Keratinocyte (primary cell): ENCODE measurements at regions not wholly inside any gene's neighbourhood (a gene's known extent, or its start where the extent isn't known, plus 50 kb on each side); places are given as distances from the start of the nearest gene placed in this dataset.

Experiments
- DNase-seq: peaks from one replicate; pipeline ENCODE4 v3.0.0-alpha.2; 2011; ENCODE audit warnings: low read depth, missing footprints, low spot score
- FAIRE-seq: peaks from 2 replicates; lab custom pipeline; 2011; peaks lifted over from hg19 to GRCh38; lab: Jason Lieb, UNC
- H2AFZ ChIP-seq: 2 replicates; pipeline ENCODE4 v1.6.0; 2012; ENCODE audit warnings: low read length, control low read depth, inconsistent platforms; ENCODE audit not compliant: control insufficient read depth
- H3K27ac ChIP-seq: 2 replicates; pipeline ENCODE4 v1.5.1; 2011; ENCODE audit warnings: low read length; ENCODE audit not compliant: control insufficient read depth, insufficient read depth
- H3K27me3 ChIP-seq: 3 replicates; pipeline ENCODE4 v1.6.0; 2011; ENCODE audit warnings: low read length; ENCODE audit not compliant: control insufficient read depth, insufficient read depth; ENCODE audit errors: extremely low read depth
- H3K36me3 ChIP-seq, 2 experiments: 2 replicates in 1 of 2; 3 replicates in 1 of 2; pipeline ENCODE4 v1.5.1; 2011; ENCODE audit warnings: low read length in 2 of 2, mild to moderate bottlenecking in 1 of 2; ENCODE audit not compliant: control insufficient read depth in 2 of 2, insufficient read depth in 2 of 2; ENCODE audit errors: extremely low read depth in 1 of 2
- H3K4me1 ChIP-seq: 3 replicates; pipeline ENCODE4 v1.5.1; 2011; ENCODE audit warnings: low read length; ENCODE audit not compliant: control insufficient read depth, insufficient read depth; ENCODE audit errors: extremely low read depth
- H3K4me2 ChIP-seq: 3 replicates; pipeline ENCODE4 v1.6.0; 2011; ENCODE audit warnings: low read depth, low read length; ENCODE audit not compliant: control insufficient read depth, insufficient read depth; ENCODE audit errors: extremely low read depth
- H3K4me3 ChIP-seq, 3 experiments: fragments of 200-600 bp in 1 of 3; sonication (generic) in 1 of 3; 2 replicates in 2 of 3; 3 replicates in 1 of 3; pipeline ENCODE4 v1.5.1; 2011 to 2016; ENCODE audit warnings: low read length in 3 of 3, mild to moderate bottlenecking in 3 of 3, control low read depth in 2 of 3, inconsistent platforms in 1 of 3, low read depth in 1 of 3, mixed read lengths in 1 of 3, mixed run types in 1 of 3, moderate library complexity in 1 of 3; ENCODE audit not compliant: control insufficient read depth in 2 of 3, insufficient read depth in 2 of 3; ENCODE audit errors: extremely low read depth in 1 of 3
- H3K79me2 ChIP-seq: 2 replicates; pipeline ENCODE4 v1.6.0; 2012; ENCODE audit warnings: low read length; ENCODE audit not compliant: control insufficient read depth, insufficient read depth
- H3K9ac ChIP-seq: 3 replicates; pipeline ENCODE4 v1.6.0; 2011; ENCODE audit warnings: low read length; ENCODE audit not compliant: control insufficient read depth, insufficient read depth; ENCODE audit errors: extremely low read depth
- H3K9me1 ChIP-seq: 3 replicates; pipeline ENCODE4 v1.6.0; 2011; ENCODE audit warnings: low read length; ENCODE audit not compliant: control insufficient read depth, insufficient read depth; ENCODE audit errors: extremely low read depth
- H3K9me3 ChIP-seq: 2 replicates; pipeline ENCODE4 v1.5.1; 2012; ENCODE audit warnings: low read depth, low read length; ENCODE audit not compliant: control insufficient read depth
- H4K20me1 ChIP-seq: 3 replicates; pipeline ENCODE4 v1.6.0; 2011; ENCODE audit warnings: low read length; ENCODE audit not compliant: control insufficient read depth, insufficient read depth; ENCODE audit errors: extremely low read depth
- EZH2 ChIP-seq: IDR thresholded peaks from one replicate; pipeline ENCODE4 v1.6.1; 2012; ENCODE audit warnings: inconsistent platforms, mild to moderate bottlenecking, low read length, moderate library complexity
- dilution Hi-C: fragments of 300-500 bp; cut with MboI; formaldehyde crosslinking; loops from one replicate; pipeline ENCODE4 v1.7.0; 2020; ENCODE audit warnings: low sequenced_read_pairs; ENCODE audit not compliant: extremely low pct_ligation_motif_present
- TF ChIP-seq, protein P1 (sequence below), 3 experiments: IDR thresholded peaks in 1 of 3; conservative IDR thresholded peaks in 1 of 3; optimal IDR thresholded peaks in 1 of 3; 2 replicates in 2 of 3; 3 replicates in 1 of 3; pipeline versions ENCODE3 to v1.5.1; 2011; ENCODE audit warnings: low read length in 3 of 3, mild to moderate bottlenecking in 3 of 3, moderate library complexity in 2 of 3, control low read depth in 1 of 3, inconsistent platforms in 1 of 3; ENCODE audit not compliant: insufficient read depth in 2 of 3; ENCODE audit errors: extremely low read depth in 1 of 3

DNA sequence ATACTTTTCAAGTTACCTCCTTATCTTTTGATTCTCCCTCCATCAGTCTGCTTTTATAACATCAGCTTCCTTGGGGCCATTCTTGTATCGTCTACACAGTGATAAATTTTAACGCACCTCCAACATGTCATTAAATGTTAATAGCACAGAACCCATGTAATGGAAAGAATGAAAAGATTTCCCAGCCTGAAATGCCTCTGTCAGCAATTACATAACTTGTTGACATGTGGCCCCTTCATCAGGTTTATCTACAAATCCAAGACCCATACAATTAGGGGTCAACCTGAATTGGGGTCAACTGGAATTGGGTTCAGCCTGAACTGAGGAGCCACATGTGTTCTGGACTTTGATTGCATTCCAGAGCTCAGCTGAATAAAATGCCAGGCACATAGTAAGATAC lies 148.2 kb upstream of the KLF7 start:
- TF ChIP-seq EZH2 = no peak
- TF ChIP-seq, protein P1, sequence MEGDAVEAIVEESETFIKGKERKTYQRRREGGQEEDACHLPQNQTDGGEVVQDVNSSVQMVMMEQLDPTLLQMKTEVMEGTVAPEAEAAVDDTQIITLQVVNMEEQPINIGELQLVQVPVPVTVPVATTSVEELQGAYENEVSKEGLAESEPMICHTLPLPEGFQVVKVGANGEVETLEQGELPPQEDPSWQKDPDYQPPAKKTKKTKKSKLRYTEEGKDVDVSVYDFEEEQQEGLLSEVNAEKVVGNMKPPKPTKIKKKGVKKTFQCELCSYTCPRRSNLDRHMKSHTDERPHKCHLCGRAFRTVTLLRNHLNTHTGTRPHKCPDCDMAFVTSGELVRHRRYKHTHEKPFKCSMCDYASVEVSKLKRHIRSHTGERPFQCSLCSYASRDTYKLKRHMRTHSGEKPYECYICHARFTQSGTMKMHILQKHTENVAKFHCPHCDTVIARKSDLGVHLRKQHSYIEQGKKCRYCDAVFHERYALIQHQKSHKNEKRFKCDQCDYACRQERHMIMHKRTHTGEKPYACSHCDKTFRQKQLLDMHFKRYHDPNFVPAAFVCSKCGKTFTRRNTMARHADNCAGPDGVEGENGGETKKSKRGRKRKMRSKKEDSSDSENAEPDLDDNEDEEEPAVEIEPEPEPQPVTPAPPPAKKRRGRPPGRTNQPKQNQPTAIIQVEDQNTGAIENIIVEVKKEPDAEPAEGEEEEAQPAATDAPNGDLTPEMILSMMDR (optimal IDR thresholded peaks at IDR 0.05 in 1 of 3, IDR thresholded peaks at IDR 0.05 in 1 of 3, conservative IDR thresholded peaks at IDR 0.05 in 1 of 3; ENCODE audit: extremely low read depth in 1 of 3, insufficient read depth in 2 of 3, low read length in 3 of 3) = no peak
- FAIRE-seq (no peak), DNase-seq (no peak)
- no peaks in the 10 kb centered on the region for H3K9me3 ChIP-seq
- H3K36me3 ChIP-seq = no peaks in the 10 kb centered on the region
- H3K9ac ChIP-seq = no peak overlapping the region
- H3K9me1 ChIP-seq = no peaks in the 10 kb centered on the region
- no peak overlapping the region for H3K4me3 ChIP-seq
- no peaks in the 10 kb centered on the region for H4K20me1 ChIP-seq
- H3K4me2 ChIP-seq = no peak overlapping the region
- no peak overlapping the region for H2AFZ ChIP-seq
- peaks cover 30% of the 10 kb centered on the region for H3K4me1 ChIP-seq
- H3K27me3 ChIP-seq = no peaks in the 10 kb centered on the region
- H3K27ac ChIP-seq = no peak overlapping the region
- dilution Hi-C loops = no loop called here
- H3K79me2 ChIP-seq = no peaks in the 10 kb centered on the region

DNA sequence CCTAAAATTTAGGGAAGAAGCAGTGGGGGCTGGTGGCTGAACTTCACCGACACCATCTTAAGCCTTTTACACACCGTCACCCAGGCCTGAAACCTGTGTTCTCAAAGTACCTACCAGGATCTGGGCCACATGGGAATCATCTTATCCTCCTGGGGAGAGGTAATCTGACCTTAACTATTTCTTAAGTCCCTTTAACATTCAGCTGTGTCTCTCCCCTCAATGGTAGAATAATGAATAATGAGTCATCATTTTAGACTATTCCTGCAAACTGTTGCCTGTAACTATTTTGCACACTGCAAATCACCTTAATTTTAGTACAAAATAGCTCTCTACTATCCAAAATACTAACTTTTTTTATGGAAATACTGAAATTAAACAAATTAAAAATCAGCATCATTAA lies 149.4 kb upstream of the KLF7 start:
- no peak for TF ChIP-seq EZH2
- TF ChIP-seq, protein P1 (optimal IDR thresholded peaks at IDR 0.05 in 1 of 3, IDR thresholded peaks at IDR 0.05 in 1 of 3, conservative IDR thresholded peaks at IDR 0.05 in 1 of 3; ENCODE audit: extremely low read depth in 1 of 3, insufficient read depth in 2 of 3, low read length in 3 of 3) = no peak
- Histone ChIP-seq H3K9me3 (no peaks in the 10 kb centered on the region), H3K4me2 (no peak overlapping the region), H4K20me1 (no peaks in the 10 kb centered on the region), H3K4me1 (peaks cover 30% of the 10 kb centered on the region), H3K27ac (no peak overlapping the region), H3K9ac (no peak overlapping the region), H3K79me2 (no peaks in the 10 kb centered on the region), H3K4me3 (no peak overlapping the region), H3K36me3 (no peaks in the 10 kb centered on the region), H2AFZ (no peak overlapping the region), H3K27me3 (no peaks in the 10 kb centered on the region), H3K9me1 (no peaks in the 10 kb centered on the region)
- peak; percentile 48 for FAIRE-seq
- dilution Hi-C loops = no loop called here
- DNase-seq = no peak
